HG02973 (cell line): ENCODE measurements at regions not wholly inside any gene's neighbourhood (a gene's known extent, or its start where the extent isn't known, plus 50 kb on each side); places are given as distances from the start of the nearest gene placed in this dataset.
"Not testable (repeated sequence)": the region's sequence is repeated elsewhere in the genome, so short reads cannot be mapped to it uniquely, and the experiment has no call there.

Experiments used
- ATAC-seq: cut with Tn5 transposase; IDR thresholded peaks from one replicate; pipeline ENCODE4 v1.9.1; 2021; ENCODE audit warnings: moderate library complexity; ENCODE audit not compliant: unreplicated experiment

- ATAC-seq, result no peak
Measured at GRCh38 chr4:189780391-189780790, 160.3 kb upstream of the FRG1 start.

GRCh38 chr4:189784651-189785050, 156.0 kb upstream of the FRG1 start:
- no peak for ATAC-seq

GRCh38 chr4:189785257-189785656, 155.4 kb upstream of the FRG1 start:
- ATAC-seq, result no peak

GRCh38 chr4:189786447-189786846, 154.2 kb upstream of the FRG1 start:
- ATAC-seq, result no peak

GRCh38 chr4:189787216-189788031, 153.2 kb upstream of the FRG1 start:
- no peak for ATAC-seq

- peak; percentile 95 for ATAC-seq
Measured at GRCh38 chr4:189792924-189793618, 147.6 kb upstream of the FRG1 start.

GRCh38 chr4:189800545-189801088, 140.1 kb upstream of the FRG1 start:
- no peak for ATAC-seq

GRCh38 chr4:189802884-189803283, 137.8 kb upstream of the FRG1 start:
- ATAC-seq, result no peak

- ATAC-seq, result no peak
Measured at GRCh38 chr4:189804894-189805293, 135.8 kb upstream of the FRG1 start.

GRCh38 chr4:189806506-189806905, 134.2 kb upstream of the FRG1 start:
- ATAC-seq, result no peak

GRCh38 chr4:189807031-189807430, 133.6 kb upstream of the FRG1 start:
- no peak for ATAC-seq

- ATAC-seq, result no peak
Measured at GRCh38 chr4:189809241-189809735, 131.4 kb upstream of the FRG1 start.

- no peak for ATAC-seq
Measured at GRCh38 chr4:189809839-189810238, 130.8 kb upstream of the FRG1 start.

GRCh38 chr4:189810318-189811181, 130.1 kb upstream of the FRG1 start:
- not testable (repeated sequence) for ATAC-seq

- no peak for ATAC-seq
Measured at GRCh38 chr4:189815404-189816192, 125.1 kb upstream of the FRG1 start.

- no peak for ATAC-seq
Measured at GRCh38 chr4:189822326-189822725, 118.3 kb upstream of the FRG1 start.

- ATAC-seq, result no peak
Measured at GRCh38 chr4:189823591-189823990, 117.1 kb upstream of the FRG1 start.

- ATAC-seq, result no peak
Measured at GRCh38 chr4:189825466-189825865, 115.2 kb upstream of the FRG1 start.

- ATAC-seq, result no peak
Measured at GRCh38 chr4:189826657-189827056, 114.0 kb upstream of the FRG1 start.

- no peak for ATAC-seq
Measured at GRCh38 chr4:189828081-189828697, 112.5 kb upstream of the FRG1 start.
